Tibial nerve (tissue), 3 donors: ENCODE measurements at regions not wholly inside any gene's neighbourhood (a gene's known extent, or its start where the extent isn't known, plus 50 kb on each side); places are given as distances from the start of the nearest gene placed in this dataset.

Source experiments
- EP300 ChIP-seq, 2 donors: sonication (generic); formaldehyde crosslinking; IDR thresholded peaks; one replicate each; pipeline ENCODE4 v1.6.1; 2017; ENCODE audit warnings: antibody characterized with exemption in 2 of 2, mild to moderate bottlenecking in 1 of 2
- POLR2A ChIP-seq, 2 donors: fragments of 450-650 bp; IDR thresholded peaks; one replicate each; pipeline ENCODE4 v1.6.1; 2017; ENCODE audit warnings: antibody characterized with exemption in 2 of 2, mild to moderate bottlenecking in 2 of 2, moderate library complexity in 2 of 2

DNA sequence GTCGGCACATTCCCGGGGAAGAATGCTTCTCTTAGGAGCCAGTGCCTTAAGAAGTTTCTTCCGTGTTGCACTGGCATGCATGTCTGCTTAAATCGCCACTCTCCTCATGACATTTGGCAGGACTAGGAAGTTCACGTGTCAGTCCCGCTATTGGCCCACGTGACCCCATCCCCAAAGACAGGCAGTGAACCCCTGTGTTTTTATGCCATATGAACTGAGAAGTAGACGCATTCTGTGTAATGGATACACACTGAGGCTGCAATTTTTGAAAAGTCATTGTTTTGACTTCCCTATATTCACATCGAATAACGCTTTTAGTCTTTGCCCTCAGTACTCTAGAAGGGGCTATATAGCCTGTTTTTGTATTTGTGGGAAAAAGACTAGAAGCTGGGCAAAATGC, 125.6 kb upstream of the TBL1XR1 start:
- TF ChIP-seq POLR2A (IDR thresholded peaks at IDR 0.05) = no peak
- TF ChIP-seq EP300 (IDR thresholded peaks at IDR 0.05) = peak in 1 of 2 donors; percentile 11
